Stimulated activated CD4-positive, alpha-beta T cell treated with anti-CD3 and anti-CD28 coated beads, TNF-alpha, amount 100 ng/mL, for 24 hours (primary cell): ENCODE measurements at regions not wholly inside any gene's neighbourhood (a gene's known extent, or its start where the extent isn't known, plus 50 kb on each side); places are given as distances from the start of the nearest gene placed in this dataset.

Source experiments
- DNase-seq, 3 experiments: peaks; one replicate each; pipeline ENCODE4 v3.0.0-alpha.2; 2020; ENCODE audit warnings: low read depth in 3 of 3

DNA sequence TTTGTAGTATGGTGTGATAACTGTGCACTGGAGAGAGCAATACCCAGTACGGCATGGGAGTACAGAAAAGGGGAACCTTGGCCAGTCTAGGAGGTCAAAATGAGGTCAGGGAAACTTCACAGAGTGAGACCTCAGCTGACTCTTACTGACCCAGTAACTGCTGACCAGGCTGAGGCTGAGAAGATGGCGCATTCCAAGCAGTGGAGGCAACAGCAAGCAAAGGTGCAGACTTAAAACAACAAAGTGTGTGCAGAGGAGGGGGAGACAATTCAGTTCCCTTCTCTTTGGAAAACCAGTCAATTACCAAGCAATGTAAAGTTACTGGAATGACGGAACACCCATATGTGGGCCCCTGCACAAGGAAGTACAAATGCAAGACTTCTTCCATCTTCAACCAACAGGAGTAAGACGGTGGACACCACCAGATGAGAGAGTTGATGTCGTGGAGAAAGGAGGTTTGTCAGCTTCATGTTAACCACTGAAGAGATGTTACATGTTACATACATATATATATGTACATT, 54.6 kb upstream of the PRDX6 start:
- DNase-seq = no peak

DNA sequence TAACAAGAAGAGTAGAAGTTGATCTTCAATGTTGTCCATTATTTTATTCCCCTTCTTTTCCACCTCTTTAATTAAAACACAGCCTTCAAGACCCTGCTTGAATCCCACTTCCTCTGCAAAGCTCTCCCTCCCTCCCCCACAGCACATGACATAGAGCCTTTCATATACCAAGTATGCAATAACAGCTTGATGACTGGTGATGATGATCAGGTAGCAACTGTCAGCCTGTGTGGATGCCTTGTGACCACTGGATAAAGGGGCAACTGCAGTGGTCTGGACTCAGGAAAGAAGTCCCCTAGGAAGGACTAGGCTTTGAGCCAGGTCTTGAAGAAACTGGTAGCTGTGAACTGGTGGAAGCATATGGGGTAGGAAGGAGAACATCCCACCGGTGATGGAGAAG, 53.8 kb upstream of the PRDX6 start:
- no peak for DNase-seq

DNA sequence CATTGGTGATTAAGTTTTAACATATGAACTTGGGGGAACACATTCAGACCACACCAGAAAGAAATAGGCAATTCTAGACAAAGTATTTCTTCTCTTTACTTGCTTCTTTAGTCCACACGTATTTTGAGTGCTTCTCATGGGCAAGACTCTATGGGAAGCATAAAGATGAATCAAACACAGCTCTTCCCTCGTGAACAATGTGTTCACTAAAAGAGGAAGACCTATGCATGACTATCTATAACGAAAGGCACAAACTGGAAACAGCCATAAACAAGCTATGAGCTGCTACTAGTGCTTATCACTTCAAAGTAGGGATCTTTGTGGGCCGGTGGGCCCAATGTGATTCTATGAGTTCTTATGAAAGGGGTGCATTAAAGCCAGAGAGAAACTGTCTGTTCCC, 53.0 kb upstream of the PRDX6 start:
- no peak for DNase-seq

- no peak for DNase-seq
These were observed 52.2 kb upstream of the PRDX6 start for GRCh38 chr1:173424782-173425407.

DNA sequence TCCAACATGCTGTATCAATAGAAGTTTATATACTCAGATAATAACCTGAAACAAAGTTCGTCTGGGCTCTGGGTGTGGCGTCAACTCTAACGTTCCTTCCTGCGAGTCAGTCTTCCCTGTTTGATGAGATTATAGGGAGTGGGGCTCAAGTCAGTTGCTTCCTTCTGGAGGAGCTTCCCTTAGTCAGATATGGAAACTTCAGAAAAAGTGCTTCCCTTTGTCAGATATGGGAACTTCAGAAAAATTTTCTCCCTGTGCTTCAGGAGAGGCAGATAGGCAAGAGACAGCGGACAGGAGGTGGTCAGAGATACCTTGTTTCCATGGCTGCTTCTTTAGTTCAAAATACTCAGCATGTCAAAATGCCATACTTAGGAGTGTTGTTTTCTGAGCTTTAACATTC, 51.1 kb upstream of the PRDX6 start:
- DNase-seq = no peak

- DNase-seq = no peak
These were observed 49.7 kb upstream of the PRDX6 start for GRCh38 chr1:173427146-173428054.
